Spinal cord (tissue), 9 donors: ENCODE measurements at regions not wholly inside any gene's neighbourhood (a gene's known extent, or its start where the extent isn't known, plus 50 kb on each side); places are given as distances from the start of the nearest gene placed in this dataset.

ENCODE experiments used
- DNase-seq, 6 donors: peaks; one replicate each; pipeline versions ENCODE4 v3.0.0 to v3.0.0-alpha.2; 2013 to 2015; ENCODE audit warnings: low spot score in 6 of 6, low read depth in 4 of 6
- H3K27ac ChIP-seq: one replicate; pipeline ENCODE4 v1.5.1; 2013; ENCODE audit warnings: low read depth, low read length, control low read depth
- H3K27me3 ChIP-seq: one replicate; pipeline ENCODE4 v1.6.1; 2013; ENCODE audit warnings: low read length; ENCODE audit not compliant: control insufficient read depth, insufficient read depth
- H3K36me3 ChIP-seq: one replicate; pipeline ENCODE4 v1.6.1; 2013; ENCODE audit warnings: low read length; ENCODE audit not compliant: control insufficient read depth, insufficient read depth
- H3K4me1 ChIP-seq: one replicate; pipeline ENCODE4 v1.6.1; 2013; ENCODE audit warnings: low read length; ENCODE audit not compliant: control insufficient read depth, insufficient read depth
- H3K4me3 ChIP-seq: one replicate; pipeline ENCODE4 v1.5.1; 2013; ENCODE audit warnings: low read depth, low read length, control low read depth
- H3K9me3 ChIP-seq: one replicate; pipeline ENCODE4 v1.6.1; 2013; ENCODE audit warnings: low read length; ENCODE audit not compliant: control insufficient read depth, insufficient read depth
- WGBS: methylation state at CpG from one replicate; pipeline ENCODE4 v1.1.5; 2013; ENCODE audit warnings: missing lambda C conversion rate; ENCODE audit not compliant: insufficient coverage; 5-methylcytosine and 5-hydroxymethylcytosine counted together
- donor health status: healthy.

DNA sequence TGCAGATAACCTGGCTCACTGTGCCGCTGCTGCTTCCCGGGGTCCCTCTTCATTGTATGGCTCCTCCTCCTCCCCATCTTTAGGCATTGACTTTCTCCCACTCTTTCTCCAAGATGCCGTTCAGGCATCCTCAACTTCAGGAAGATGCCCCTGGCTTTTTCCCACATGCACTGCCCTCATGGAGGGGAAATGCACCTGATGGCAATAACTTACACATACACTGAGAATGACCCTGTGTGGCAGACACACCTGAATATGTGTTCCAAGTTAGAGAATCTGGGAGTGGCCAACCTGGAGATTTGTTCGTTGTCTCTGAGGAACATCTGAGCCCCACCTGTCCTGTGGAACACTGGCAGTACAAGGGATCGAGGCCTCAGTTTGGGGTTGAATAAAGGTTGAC, 273.9 kb upstream of the CHD6 start:
- H3K27ac ChIP-seq, result no peak overlapping the region
- H3K4me1 ChIP-seq, result no peaks in the 10 kb centered on the region
- H3K9me3 ChIP-seq, result no peaks in the 10 kb centered on the region
- H3K4me3 ChIP-seq, result no peak overlapping the region
- no peak for DNase-seq
- H3K36me3 ChIP-seq, result no peaks in the 10 kb centered on the region
- no peaks in the 10 kb centered on the region for H3K27me3 ChIP-seq
- 86% methylated on average over 3 of the region's 5 CpGs for WGBS

- peak in 1 of 6 donors; percentile 54 for DNase-seq
- H3K27me3 ChIP-seq, result no peaks in the 10 kb centered on the region
- WGBS, result 5% methylated on average over 4 of the region's 4 CpGs
- no peak overlapping the region for H3K27ac ChIP-seq
- H3K9me3 ChIP-seq, result no peaks in the 10 kb centered on the region
- H3K4me1 ChIP-seq, result no peaks in the 10 kb centered on the region
- H3K4me3 ChIP-seq, result no peak overlapping the region
- H3K36me3 ChIP-seq, result no peaks in the 10 kb centered on the region
Observed at GRCh38 chr20:41889844-41890224, 271.7 kb upstream of the CHD6 start.

DNA sequence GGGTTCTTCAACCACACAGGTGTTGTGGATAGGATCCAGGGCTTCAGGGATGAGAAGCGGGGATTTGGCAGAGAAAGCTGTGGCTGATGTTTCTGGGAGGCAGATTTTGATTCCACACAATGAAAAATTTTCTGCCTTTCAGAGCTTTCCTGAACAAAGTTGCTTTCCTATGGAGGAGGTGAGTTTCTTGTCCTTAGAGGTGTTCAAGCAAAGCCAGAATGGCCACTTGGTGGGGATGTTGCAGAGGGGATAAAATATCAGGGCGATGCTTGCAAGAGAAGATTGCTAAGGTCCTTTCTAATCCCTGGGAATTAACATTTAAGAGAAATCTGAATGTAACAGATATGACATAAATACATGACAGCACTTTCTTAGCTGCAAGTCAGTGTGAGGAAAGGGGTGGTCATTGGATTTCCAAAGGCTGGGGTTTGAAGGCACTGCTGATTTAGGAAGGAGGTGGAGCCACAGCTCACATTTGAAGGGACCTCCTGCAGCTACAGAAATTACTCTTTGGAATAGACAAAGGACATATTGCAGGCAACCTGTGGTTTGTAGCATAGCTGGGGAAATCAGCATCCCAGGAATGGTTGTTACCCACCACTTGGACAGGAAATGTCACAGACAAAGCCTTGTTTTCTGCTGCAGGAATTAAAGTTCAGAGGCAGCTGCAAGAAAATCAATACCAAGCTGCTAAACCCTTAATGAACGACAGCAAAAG, 271.1 kb upstream of the CHD6 start:
- 67% methylated on average over 2 of the region's 3 CpGs for WGBS
- Histone ChIP-seq H3K4me1 (no peaks in the 10 kb centered on the region), H3K4me3 (no peak overlapping the region), H3K27ac (no peak overlapping the region), H3K9me3 (no peaks in the 10 kb centered on the region), H3K27me3 (no peaks in the 10 kb centered on the region), H3K36me3 (no peaks in the 10 kb centered on the region)
- DNase-seq, result peak in 3 of 6 donors; percentile 7 to 79 (median 72)

- 100% methylated on average over 5 of the region's 8 CpGs for WGBS
- no peak overlapping the region for H3K27ac ChIP-seq
- no peak for DNase-seq
- no peaks in the 10 kb centered on the region for H3K9me3 ChIP-seq
- H3K36me3 ChIP-seq, result no peaks in the 10 kb centered on the region
- no peaks in the 10 kb centered on the region for H3K27me3 ChIP-seq
- no peak overlapping the region for H3K4me3 ChIP-seq
- H3K4me1 ChIP-seq, result no peaks in the 10 kb centered on the region
Observed at GRCh38 chr20:41888434-41888833, 270.3 kb upstream of the CHD6 start.

DNA sequence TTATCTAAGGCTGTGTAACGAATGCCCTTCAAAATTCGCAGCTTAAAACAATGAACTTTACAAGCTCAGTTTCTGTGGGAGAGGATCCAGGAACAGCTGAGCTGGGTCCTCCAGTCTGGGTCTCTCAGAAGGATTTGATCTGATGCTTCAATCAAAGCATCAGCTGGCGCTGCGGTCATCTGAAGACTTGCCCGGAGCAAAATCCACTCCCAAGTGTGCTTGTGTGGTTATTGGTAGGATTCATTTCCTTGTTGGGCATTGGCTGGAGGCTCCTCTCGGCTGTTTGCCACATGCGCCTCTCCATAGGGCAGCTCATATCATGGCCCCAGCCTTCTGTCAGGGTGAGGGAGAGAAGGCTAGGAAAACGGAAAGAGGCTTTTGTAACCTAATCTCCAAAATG, 269.3 kb upstream of the CHD6 start:
- Histone ChIP-seq H3K4me3 (no peak overlapping the region), H3K27ac (no peak overlapping the region), H3K36me3 (no peaks in the 10 kb centered on the region), H3K9me3 (no peaks in the 10 kb centered on the region), H3K4me1 (no peaks in the 10 kb centered on the region), H3K27me3 (no peaks in the 10 kb centered on the region)
- DNase-seq, result no peak
- WGBS, result 97% methylated on average over 4 of the region's 8 CpGs

DNA sequence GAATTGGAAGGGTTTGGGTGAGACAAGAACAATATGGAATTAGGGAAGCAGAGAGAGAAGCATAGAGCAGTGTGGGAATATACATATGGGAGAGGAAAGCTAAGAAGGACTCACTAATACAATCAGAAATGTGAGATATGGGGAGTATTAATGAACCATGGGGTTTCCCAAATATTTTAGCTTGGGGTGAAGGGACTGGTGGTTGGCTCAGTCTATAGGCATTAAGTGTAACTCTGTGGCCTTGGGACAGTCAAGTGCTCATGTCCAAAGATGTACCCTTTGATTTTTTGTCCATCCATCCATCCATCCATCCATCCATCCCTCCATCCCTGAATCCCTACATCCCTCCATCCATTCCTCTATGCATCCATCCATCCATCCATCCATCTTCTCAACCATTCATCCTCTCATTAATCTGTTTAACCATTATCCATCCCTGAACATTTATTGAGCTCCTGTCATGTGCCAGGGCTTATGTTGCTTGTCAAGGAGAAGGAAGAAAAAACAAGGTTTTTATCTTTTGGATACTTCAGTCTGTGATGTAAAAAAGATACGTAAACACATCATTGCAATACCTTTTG, 263.4 kb upstream of the CHD6 start:
- H3K4me3 ChIP-seq, result no peak overlapping the region
- H3K4me1 ChIP-seq, result no peaks in the 10 kb centered on the region
- no peaks in the 10 kb centered on the region for H3K36me3 ChIP-seq
- H3K27ac ChIP-seq, result no peak overlapping the region
- no CpG with 5 or more reads among the region's 1 CpG for WGBS
- no peaks in the 10 kb centered on the region for H3K9me3 ChIP-seq
- no peak for DNase-seq
- no peaks in the 10 kb centered on the region for H3K27me3 ChIP-seq

DNA sequence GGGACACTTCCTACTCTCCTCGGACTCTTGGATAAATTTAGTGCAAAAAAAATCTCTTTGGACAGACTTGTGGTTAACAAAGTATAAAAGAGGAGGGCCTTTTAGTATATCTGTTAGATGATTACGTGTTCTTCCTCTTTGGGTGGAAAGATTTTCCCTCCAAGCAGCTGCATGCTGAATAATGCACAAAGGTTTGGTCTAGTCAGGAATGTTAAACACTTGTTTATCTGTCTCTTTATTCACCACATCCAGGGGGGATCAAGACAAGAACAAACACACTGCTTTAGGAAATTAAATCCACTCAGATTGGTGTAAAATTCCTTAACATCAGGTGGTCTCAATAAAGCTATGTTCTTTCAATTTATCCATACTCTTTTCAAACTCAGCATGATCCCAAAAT, 260.9 kb upstream of the CHD6 start:
- H3K36me3 ChIP-seq, result no peaks in the 10 kb centered on the region
- no peak overlapping the region for H3K4me3 ChIP-seq
- peak in 1 of 6 donors; percentile 45 for DNase-seq
- no peaks in the 10 kb centered on the region for H3K27me3 ChIP-seq
- H3K27ac ChIP-seq, result no peak overlapping the region
- H3K4me1 ChIP-seq, result no peaks in the 10 kb centered on the region
- no peaks in the 10 kb centered on the region for H3K9me3 ChIP-seq
- no CpG with 5 or more reads among the region's 2 CpGs for WGBS

GRCh38 chr20:41877911-41878310, 259.7 kb upstream of the CHD6 start:
- Histone ChIP-seq H3K4me3 (no peak overlapping the region), H3K4me1 (no peaks in the 10 kb centered on the region), H3K27ac (no peak overlapping the region), H3K27me3 (no peaks in the 10 kb centered on the region), H3K36me3 (no peaks in the 10 kb centered on the region), H3K9me3 (no peaks in the 10 kb centered on the region)
- DNase-seq, result peak in 2 of 6 donors; percentile 58 to 74
- 65% methylated on average over 4 of the region's 4 CpGs for WGBS

DNA sequence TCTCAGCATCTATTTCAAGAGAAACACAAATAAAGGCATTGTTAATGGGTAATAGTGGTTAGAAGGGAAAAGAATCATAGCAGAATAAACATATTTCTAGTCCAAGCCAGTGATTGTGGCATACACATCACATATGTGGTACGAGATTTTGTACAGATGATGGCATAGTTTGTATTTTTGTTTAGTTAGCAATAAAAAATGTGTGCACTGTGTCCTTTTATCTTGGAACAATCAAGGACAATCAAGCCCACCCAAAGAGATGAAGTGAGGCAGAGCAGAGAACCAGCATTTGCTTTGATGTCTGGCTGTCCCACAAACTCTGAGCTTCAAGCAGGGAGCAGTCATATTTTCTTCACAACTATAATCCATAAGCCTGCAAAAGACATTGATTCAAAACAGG, 256.5 kb upstream of the CHD6 start:
- WGBS, result no CpG with 5 or more reads among the region's 1 CpG
- H3K27me3 ChIP-seq, result no peaks in the 10 kb centered on the region

GRCh38 chr20:41872930-41873329, 254.8 kb upstream of the CHD6 start:
- Histone ChIP-seq H3K9me3 (no peaks in the 10 kb centered on the region), H3K36me3 (no peaks in the 10 kb centered on the region), H3K4me1 (no peaks in the 10 kb centered on the region), H3K27me3 (no peaks in the 10 kb centered on the region), H3K4me3 (no peak overlapping the region), H3K27ac (no peak overlapping the region)
- no peak for DNase-seq
- WGBS, result 21% methylated on average over 2 of the region's 4 CpGs

More for the DNA sequence above, 256.5 kb upstream of the CHD6 start:
- no peak for DNase-seq
- no peak overlapping the region for H3K4me3 ChIP-seq
- no peaks in the 10 kb centered on the region for H3K9me3 ChIP-seq
- no peak overlapping the region for H3K27ac ChIP-seq
- H3K36me3 ChIP-seq, result no peaks in the 10 kb centered on the region
- H3K4me1 ChIP-seq, result no peaks in the 10 kb centered on the region
